ENCODE measurements at regions not wholly inside any gene's neighbourhood (a gene's known extent, or its start where the extent isn't known, plus 50 kb on each side); places are given as distances from the start of the nearest gene placed in this dataset.

GRCh38 chr22:22788460-22789037, 99.1 kb upstream of the IGLL5 start:
- TF ChIP-seq CTCF (IDR thresholded peaks at IDR 0.05), result no peak
- no peak for TF ChIP-seq POLR2A (IDR thresholded peaks at IDR 0.05)
- TF ChIP-seq EP300 (IDR thresholded peaks at IDR 0.05), result no peak
